Epithelial cell of proximal tubule (primary cell): ENCODE measurements at regions not wholly inside any gene's neighbourhood (a gene's known extent, or its start where the extent isn't known, plus 50 kb on each side); places are given as distances from the start of the nearest gene placed in this dataset.

Source experiments
- DNase-seq: peaks from one replicate; pipeline ENCODE4 v3.0.0-alpha.2; 2011; ENCODE audit warnings: low read depth
- H3K4me3 ChIP-seq: 2 replicates; pipeline ENCODE4 v1.5.1; 2011; ENCODE audit warnings: low read depth, mild to moderate bottlenecking, low read length
- TF ChIP-seq, protein P1 (sequence below): conservative IDR thresholded peaks from 2 replicates; pipeline ENCODE4 v1.5.1; 2012; ENCODE audit warnings: low read depth, mild to moderate bottlenecking, low read length

DNA sequence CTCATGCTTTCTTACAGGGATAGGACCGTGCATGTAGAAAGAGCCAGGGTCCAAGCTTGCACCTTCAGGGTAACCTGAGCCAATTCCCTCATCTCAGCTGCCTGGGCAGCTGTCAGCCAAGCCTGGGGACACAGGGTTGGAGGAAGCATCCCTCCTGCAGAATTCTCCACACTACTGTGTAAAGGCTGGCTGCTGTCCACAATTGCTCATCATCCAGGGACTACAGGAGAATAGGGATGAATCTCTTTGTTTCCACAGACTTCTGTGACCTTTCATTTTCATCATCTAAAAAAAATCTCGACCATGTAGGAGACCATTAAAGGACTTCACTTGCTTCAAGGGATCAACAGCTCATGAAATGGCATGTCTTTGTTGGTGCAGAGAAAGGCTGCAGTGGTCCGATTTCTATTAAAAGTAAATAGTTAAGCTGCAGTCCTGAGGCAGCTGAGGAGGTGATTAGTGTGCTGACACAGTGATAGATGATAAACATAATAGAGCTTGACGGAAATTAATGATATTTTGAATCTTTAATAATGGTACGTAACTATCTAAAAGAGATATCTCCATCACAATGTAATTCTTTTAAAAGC, 74.4 kb upstream of the COPS8 start:
- no peak overlapping the region for H3K4me3 ChIP-seq
- no peak for DNase-seq
- TF ChIP-seq, protein P1, sequence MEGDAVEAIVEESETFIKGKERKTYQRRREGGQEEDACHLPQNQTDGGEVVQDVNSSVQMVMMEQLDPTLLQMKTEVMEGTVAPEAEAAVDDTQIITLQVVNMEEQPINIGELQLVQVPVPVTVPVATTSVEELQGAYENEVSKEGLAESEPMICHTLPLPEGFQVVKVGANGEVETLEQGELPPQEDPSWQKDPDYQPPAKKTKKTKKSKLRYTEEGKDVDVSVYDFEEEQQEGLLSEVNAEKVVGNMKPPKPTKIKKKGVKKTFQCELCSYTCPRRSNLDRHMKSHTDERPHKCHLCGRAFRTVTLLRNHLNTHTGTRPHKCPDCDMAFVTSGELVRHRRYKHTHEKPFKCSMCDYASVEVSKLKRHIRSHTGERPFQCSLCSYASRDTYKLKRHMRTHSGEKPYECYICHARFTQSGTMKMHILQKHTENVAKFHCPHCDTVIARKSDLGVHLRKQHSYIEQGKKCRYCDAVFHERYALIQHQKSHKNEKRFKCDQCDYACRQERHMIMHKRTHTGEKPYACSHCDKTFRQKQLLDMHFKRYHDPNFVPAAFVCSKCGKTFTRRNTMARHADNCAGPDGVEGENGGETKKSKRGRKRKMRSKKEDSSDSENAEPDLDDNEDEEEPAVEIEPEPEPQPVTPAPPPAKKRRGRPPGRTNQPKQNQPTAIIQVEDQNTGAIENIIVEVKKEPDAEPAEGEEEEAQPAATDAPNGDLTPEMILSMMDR, result no peak

DNA sequence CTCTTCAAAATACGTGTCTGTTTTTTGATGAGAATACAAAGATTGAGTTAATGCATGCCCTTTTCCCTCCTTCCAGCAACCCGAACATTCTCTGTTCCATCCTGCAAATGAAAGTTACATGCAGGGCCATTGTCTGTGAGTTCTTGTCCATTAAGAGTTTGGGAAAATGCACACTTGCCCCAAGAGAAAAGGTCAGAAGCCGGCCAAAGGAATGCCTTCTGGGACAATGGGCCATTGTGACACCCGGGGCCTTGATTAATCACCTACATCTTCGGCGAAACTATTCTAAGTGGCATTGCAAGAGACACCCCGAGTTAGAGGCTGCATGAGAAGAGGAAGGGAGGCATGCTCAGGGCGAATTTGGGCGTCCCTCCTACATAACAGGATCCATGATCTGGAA, 73.7 kb upstream of the COPS8 start:
- TF ChIP-seq, protein P1, result no peak
- no peak for DNase-seq

DNA sequence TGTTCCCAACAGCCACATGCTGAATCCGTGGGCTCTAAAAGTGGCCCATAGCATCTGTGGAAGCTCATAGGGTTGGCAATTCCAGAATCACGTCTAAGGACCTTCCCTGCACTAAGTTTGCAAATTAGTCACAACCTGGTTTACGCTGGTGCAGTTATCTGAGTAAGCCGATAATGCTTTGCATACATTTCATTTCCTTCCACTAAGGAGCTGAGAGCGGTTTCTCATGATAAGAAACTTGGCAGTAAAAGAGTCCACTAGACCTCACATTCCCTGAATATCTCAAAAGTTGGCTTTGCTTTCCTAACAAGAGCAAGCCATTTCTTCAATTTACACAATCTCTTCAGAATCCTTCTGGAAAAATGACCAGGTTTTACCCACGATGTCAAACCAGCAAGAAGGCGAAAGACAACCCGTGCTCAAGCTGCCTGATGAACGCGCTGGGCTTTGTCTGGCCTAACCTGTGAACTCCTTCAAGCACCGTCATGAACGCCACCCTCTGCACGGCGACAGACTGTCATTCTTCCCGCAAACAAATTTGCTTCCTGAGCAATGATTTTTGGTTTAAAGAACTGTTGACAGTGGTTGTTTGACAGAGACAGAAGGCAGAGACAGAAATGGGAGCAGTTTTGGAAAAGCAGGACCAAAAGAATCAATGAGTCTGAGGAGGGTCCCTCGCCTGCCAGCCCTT, 73.0 kb upstream of the COPS8 start:
- no peak overlapping the region for H3K4me3 ChIP-seq
- DNase-seq, result no peak
- TF ChIP-seq, protein P1, result no peak

More for the DNA sequence above, 73.7 kb upstream of the COPS8 start:
- no peak overlapping the region for H3K4me3 ChIP-seq

GRCh38 chr2:237016121-237016915, 69.4 kb upstream of the COPS8 start:
- TF ChIP-seq, protein P1, result no peak
- no peak overlapping the region for H3K4me3 ChIP-seq
- DNase-seq, result no peak

GRCh38 chr2:237020090-237020489, 65.6 kb upstream of the COPS8 start:
- no peak for DNase-seq
- TF ChIP-seq, protein P1, result no peak

DNA sequence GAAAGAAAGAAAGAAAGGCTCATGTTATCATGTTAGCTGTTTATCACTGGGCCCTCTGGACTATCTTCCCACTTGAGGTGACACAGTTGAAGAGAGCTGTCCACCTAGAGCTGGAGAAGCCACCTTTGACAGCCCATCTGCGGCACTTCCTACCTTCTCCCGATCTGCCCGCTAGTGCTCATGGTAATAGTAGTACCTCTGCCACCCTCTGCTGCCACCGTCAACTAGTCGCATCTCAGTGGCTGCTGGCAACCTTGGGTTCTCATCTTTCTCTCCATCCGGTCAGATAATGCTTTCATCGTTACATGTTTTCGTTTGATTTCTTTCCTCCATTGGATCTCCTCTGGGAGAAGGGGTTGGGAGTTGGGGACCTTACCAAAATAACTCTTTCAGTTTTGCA, 63.2 kb upstream of the COPS8 start:
- TF ChIP-seq, protein P1, result no peak
- H3K4me3 ChIP-seq, result no peak overlapping the region
- no peak for DNase-seq

More at GRCh38 chr2:237020090-237020489, 65.6 kb upstream of the COPS8 start:
- no peak overlapping the region for H3K4me3 ChIP-seq
